SU-DHL-6 (cell line): ENCODE measurements at regions not wholly inside any gene's neighbourhood (a gene's known extent, or its start where the extent isn't known, plus 50 kb on each side); places are given as distances from the start of the nearest gene placed in this dataset.

ENCODE experiments used
- EZH2phosphoT487 ChIP-seq: fragments of 200-600 bp; sonication (generic), shearing (Covaris generic); conservative IDR thresholded peaks from 2 replicates; pipeline ENCODE4 v1.6.1; 2018; ENCODE audit warnings: mild to moderate bottlenecking, antibody characterized with exemption, low read length, moderate library complexity, mixed read lengths
- TF ChIP-seq, protein P1 (sequence below): fragments of 200-600 bp; sonication (generic); IDR thresholded peaks from one replicate; pipeline ENCODE4 v1.5.1; 2017; ENCODE audit warnings: antibody characterized with exemption, mild to moderate bottlenecking, low read length, moderate library complexity; ENCODE audit not compliant: insufficient read depth, poor library complexity, severe bottlenecking

DNA sequence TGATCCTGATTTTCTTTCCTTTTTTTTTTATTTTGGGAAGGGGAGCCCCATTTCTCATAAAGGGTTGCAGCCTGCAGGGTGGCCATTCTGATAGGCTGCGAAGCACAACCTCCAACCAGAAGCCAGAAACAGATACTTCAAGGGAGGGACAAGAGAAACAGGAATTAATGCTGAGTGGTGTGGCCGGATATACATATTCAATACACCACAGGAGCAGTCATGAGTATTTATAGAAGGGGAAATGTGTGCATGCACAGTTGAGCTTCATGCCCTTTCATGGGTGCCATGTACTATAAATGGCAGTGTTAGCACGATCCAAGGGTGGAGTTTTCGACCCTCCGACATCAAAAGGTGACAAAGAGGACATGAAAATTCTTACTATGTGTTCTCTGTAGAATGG, 320.8 kb downstream of the CBLN1 start:
- TF ChIP-seq, protein P1, sequence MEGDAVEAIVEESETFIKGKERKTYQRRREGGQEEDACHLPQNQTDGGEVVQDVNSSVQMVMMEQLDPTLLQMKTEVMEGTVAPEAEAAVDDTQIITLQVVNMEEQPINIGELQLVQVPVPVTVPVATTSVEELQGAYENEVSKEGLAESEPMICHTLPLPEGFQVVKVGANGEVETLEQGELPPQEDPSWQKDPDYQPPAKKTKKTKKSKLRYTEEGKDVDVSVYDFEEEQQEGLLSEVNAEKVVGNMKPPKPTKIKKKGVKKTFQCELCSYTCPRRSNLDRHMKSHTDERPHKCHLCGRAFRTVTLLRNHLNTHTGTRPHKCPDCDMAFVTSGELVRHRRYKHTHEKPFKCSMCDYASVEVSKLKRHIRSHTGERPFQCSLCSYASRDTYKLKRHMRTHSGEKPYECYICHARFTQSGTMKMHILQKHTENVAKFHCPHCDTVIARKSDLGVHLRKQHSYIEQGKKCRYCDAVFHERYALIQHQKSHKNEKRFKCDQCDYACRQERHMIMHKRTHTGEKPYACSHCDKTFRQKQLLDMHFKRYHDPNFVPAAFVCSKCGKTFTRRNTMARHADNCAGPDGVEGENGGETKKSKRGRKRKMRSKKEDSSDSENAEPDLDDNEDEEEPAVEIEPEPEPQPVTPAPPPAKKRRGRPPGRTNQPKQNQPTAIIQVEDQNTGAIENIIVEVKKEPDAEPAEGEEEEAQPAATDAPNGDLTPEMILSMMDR: no peak
- no peak for TF ChIP-seq EZH2phosphoT487
